Breast epithelium (tissue), 3 donors: ENCODE measurements at regions not wholly inside any gene's neighbourhood (a gene's known extent, or its start where the extent isn't known, plus 50 kb on each side); places are given as distances from the start of the nearest gene placed in this dataset.

Source experiments
- CTCF ChIP-seq, 3 donors: fragments of 450-650 bp; IDR thresholded peaks; one replicate each; pipeline ENCODE4 v1.5.1; 2016 to 2017; ENCODE audit warnings: antibody characterized with exemption in 3 of 3, mild to moderate bottlenecking in 3 of 3, moderate library complexity in 3 of 3
- POLR2A ChIP-seq: fragments of 450-650 bp; IDR thresholded peaks from one replicate; pipeline ENCODE4 v1.6.1; 2016; ENCODE audit warnings: antibody characterized with exemption, mild to moderate bottlenecking, moderate library complexity
- POLR2AphosphoS5 ChIP-seq, 3 donors: sonication (generic); formaldehyde crosslinking; IDR thresholded peaks; one replicate each; pipeline ENCODE4 v1.6.1; 2017; ENCODE audit warnings: antibody characterized with exemption in 3 of 3

- TF ChIP-seq CTCF (IDR thresholded peaks at IDR 0.05): no peak
- TF ChIP-seq POLR2A: no peak
- no peak for TF ChIP-seq POLR2AphosphoS5 (IDR thresholded peaks at IDR 0.05)
Observed at GRCh38 chr9:21592063-21592338, 109.9 kb upstream of the IFNE start.
